ENCODE measurements at regions not wholly inside any gene's neighbourhood (a gene's known extent, or its start where the extent isn't known, plus 50 kb on each side); places are given as distances from the start of the nearest gene placed in this dataset.
"Not testable (repeated sequence)": the region's sequence is repeated elsewhere in the genome, so short reads cannot be mapped to it uniquely, and the experiment has no call there.

DNA sequence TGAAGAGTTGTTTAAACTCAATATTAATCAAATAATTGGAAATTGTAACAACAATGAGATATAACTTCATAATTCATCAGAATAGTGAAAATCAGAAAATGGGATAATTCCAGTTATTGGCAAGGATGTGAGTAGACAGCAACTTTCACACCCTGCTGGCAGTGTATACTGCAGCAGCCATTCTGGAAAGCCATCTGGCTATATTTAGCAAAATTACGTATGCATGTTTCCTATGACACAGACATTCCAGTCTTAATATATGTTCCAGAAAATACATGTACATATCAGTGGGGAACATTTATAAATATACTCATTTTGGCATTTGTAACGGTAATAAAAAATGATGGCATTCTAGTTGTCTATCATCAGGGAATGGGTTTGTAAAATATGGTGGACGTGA is 564.1 kb downstream of the GBE1 start:
- H3K36me3 ChIP-seq = no peaks in the 10 kb centered on the region

DNA sequence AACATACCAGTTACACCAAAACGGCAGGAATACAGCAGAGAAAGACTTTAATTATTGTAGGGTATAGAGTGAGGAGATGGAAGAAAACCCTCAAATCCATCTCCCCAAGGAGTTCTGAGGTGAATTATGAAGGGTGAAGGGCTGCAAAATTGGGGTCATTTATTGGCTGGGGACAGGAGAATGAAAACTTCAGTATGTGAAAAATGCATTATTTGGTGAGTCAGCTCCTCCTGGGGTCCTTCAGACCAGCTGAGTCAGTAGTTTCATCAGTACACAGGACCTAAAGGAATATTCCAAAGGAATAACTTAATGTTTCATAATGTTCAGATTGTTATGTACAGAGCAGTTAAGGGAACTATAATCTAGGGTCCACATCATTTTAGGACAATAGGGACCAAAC is 566.0 kb downstream of the GBE1 start:
- Histone ChIP-seq H3K4me3 (ENCODE audit: low read depth, low read length) (no peak overlapping the region), H3K4me1 (peaks cover 3% of the 10 kb centered on the region; the same call in 1 of the 2 replicates), H3K27me3 (no peaks in the 10 kb centered on the region), H3K9me3 (no peaks in the 10 kb centered on the region), H3K36me3 (no peaks in the 10 kb centered on the region)
- no peak for DNase-seq
- TF ChIP-seq, protein P1, sequence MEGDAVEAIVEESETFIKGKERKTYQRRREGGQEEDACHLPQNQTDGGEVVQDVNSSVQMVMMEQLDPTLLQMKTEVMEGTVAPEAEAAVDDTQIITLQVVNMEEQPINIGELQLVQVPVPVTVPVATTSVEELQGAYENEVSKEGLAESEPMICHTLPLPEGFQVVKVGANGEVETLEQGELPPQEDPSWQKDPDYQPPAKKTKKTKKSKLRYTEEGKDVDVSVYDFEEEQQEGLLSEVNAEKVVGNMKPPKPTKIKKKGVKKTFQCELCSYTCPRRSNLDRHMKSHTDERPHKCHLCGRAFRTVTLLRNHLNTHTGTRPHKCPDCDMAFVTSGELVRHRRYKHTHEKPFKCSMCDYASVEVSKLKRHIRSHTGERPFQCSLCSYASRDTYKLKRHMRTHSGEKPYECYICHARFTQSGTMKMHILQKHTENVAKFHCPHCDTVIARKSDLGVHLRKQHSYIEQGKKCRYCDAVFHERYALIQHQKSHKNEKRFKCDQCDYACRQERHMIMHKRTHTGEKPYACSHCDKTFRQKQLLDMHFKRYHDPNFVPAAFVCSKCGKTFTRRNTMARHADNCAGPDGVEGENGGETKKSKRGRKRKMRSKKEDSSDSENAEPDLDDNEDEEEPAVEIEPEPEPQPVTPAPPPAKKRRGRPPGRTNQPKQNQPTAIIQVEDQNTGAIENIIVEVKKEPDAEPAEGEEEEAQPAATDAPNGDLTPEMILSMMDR (IDR thresholded peaks at IDR 0.05; ENCODE audit: low read depth, low read length) = no peak

More for the DNA sequence above, 564.1 kb downstream of the GBE1 start:
- Histone ChIP-seq H3K4me3 (ENCODE audit: low read depth, low read length) (no peak overlapping the region), H3K9me3 (no peaks in the 10 kb centered on the region), H3K4me1 (peaks cover 3% of the 10 kb centered on the region; the same call in 1 of the 2 replicates), H3K27me3 (no peaks in the 10 kb centered on the region)
- DNase-seq = no peak
- TF ChIP-seq, protein P1 (IDR thresholded peaks at IDR 0.05; ENCODE audit: low read depth, low read length) = no peak

DNA sequence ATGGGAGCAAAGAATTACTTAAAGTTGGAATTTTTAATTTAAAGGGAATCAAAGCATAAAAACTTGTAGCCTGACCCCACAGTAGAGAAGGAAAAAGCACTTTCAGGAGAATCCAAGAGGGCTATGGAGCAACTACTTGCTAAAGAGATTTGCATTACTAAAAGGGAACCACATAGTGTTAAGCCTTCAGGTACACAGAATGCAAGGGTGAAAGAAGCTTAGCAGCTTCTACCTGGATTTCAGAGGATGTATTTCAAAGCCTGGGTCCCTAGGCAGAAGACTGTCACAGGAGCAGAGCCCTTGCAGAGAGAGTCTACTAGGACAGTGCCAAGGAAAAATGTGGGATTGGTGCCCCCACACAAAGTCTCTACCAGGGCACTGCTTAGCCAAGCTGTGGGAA is 575.0 kb downstream of the GBE1 start:
- Histone ChIP-seq H3K4me3 (ENCODE audit: low read depth, low read length) (no peak overlapping the region), H3K36me3 (no peaks in the 10 kb centered on the region), H3K4me1 (no peaks in the 10 kb centered on the region), H3K9me3 (no peaks in the 10 kb centered on the region), H3K27me3 (no peaks in the 10 kb centered on the region)
- no peak for DNase-seq
- TF ChIP-seq, protein P1 (IDR thresholded peaks at IDR 0.05; ENCODE audit: low read depth, low read length) = no peak

DNA sequence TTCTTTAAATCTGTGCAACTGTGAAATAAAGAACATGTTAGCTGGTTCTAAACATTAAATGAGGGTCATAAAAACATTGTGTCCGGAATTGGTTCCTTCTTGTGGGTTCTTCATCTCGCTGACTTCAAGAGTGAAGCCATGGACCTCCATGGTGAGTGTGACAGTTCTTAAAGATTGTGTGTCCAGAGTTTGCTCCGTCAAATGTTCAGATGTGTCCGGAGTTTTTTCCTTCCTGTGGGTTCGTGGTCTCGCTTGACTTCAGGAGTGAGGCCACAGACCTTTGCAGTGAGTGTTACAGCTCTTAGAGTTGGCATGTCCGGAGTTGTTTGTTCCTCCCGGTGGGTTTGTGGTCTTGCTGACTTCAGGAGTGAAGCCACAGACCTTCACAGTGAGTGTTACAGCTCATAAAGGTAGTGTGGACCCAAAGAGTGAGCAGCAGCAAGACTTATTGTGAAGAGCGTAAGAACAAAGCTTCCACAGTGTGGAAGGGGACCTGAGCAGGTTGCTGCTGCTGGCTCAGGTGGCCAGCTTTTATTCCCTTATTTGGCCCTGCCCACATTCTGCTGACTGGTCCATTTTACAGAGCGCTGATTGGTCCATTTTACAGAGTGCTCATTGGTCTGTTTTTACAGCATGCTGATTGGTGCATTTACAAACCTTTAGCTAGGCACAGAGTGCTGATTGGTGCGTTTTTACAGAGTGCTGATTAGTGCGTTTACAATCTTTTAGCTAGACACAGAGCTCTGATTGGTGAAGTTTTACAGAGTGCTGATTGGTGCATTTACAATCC is 579.2 kb downstream of the GBE1 start:
- not testable (repeated sequence) for H3K9me3 ChIP-seq; H3K27me3 ChIP-seq; H3K36me3 ChIP-seq; H3K4me3 ChIP-seq (ENCODE audit: low read depth, low read length); H3K4me1 ChIP-seq; DNase-seq

DNA sequence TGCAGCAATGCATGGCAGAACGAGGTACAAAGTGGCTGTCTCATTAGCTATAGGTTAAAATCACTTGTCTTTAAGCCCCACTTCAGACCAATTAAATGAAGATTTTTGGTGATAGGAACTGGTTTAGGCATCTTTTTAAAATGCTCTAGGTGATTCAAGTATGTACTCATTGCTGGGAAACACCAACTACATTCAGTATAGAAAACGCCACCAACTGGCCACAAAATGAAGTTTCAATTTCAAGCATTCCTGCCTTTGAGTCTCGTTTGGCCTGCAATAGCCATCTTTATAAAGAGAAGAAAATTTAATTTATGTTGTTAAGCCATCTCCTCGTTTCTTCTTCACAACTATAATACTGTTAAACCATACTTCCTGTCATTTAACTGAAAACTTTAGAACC is 587.9 kb downstream of the GBE1 start:
- Histone ChIP-seq H3K4me3 (ENCODE audit: low read depth, low read length) (no peak overlapping the region), H3K36me3 (no peaks in the 10 kb centered on the region), H3K4me1 (no peaks in the 10 kb centered on the region), H3K27me3 (no peaks in the 10 kb centered on the region), H3K9me3 (no peaks in the 10 kb centered on the region)
- DNase-seq = peak; percentile 16
- TF ChIP-seq, protein P1 (IDR thresholded peaks at IDR 0.05; ENCODE audit: low read depth, low read length) = peak; percentile 59

DNA sequence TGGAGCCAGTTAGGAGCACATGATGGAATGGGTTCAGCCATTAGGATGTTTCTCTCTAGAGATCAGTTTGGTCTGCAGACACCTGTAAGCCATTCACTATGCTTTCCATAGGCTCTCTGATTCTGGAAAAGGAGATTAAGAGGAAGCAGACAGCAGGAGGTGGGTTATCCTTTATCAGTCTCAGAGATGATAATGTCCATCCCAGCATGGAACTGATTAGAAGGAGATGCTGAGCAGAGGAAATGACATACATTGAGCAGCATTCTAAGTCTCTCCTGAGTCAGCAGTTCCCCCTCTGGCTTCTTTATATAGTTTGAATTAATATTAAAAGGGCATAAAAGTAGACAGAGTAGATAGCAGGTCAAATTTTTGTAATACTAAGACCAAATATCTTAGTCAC is 591.1 kb downstream of the GBE1 start:
- H3K4me3 ChIP-seq (ENCODE audit: low read depth, low read length) = no peak overlapping the region
- H3K9me3 ChIP-seq = no peaks in the 10 kb centered on the region
- no peaks in the 10 kb centered on the region for H3K27me3 ChIP-seq
- no peak for DNase-seq
- no peaks in the 10 kb centered on the region for H3K4me1 ChIP-seq
- no peaks in the 10 kb centered on the region for H3K36me3 ChIP-seq
- TF ChIP-seq, protein P1 (IDR thresholded peaks at IDR 0.05; ENCODE audit: low read depth, low read length) = no peak

All from BE2C (cell line).